Upper lobe of right lung (tissue), 1 donor: ENCODE measurements at regions not wholly inside any gene's neighbourhood (a gene's known extent, or its start where the extent isn't known, plus 50 kb on each side); places are given as distances from the start of the nearest gene placed in this dataset. TPM values are rescaled to one million over a fixed set of nuclear protein-coding genes. Genes with fewer than 3 reads are reported as not detected.

ENCODE experiments used
- ATAC-seq: fragments of 200-7000 bp; cut with Tn5 transposase; one replicate; pipeline ENCODE4 v1.9.1; 2020; ENCODE audit warnings: mild to moderate bottlenecking, moderate library complexity
- DNase-seq: peaks from one replicate; pipeline ENCODE4 v3.0.0-alpha.2; 2020
- H3K27ac ChIP-seq: fragments of 200-600 bp; one replicate; pipeline ENCODE4 v1.8.0; 2022
- H3K27me3 ChIP-seq: fragments of 200-600 bp; one replicate; pipeline ENCODE4 v1.8.0; 2022; ENCODE audit warnings: mild to moderate bottlenecking
- H3K36me3 ChIP-seq: fragments of 200-600 bp; one replicate; pipeline ENCODE4 v1.8.0; 2022
- H3K4me1 ChIP-seq: fragments of 200-600 bp; one replicate; pipeline ENCODE4 v1.8.0; 2022
- H3K4me3 ChIP-seq: fragments of 200-600 bp; one replicate; pipeline ENCODE4 v1.8.0; 2022; ENCODE audit warnings: mild to moderate bottlenecking
- H3K9me3 ChIP-seq: fragments of 200-600 bp; one replicate; pipeline ENCODE4 v1.8.0; 2022
- CTCF ChIP-seq: fragments of 200-600 bp; IDR thresholded peaks from one replicate; pipeline ENCODE4 v1.8.0; 2022; ENCODE audit warnings: antibody characterized with exemption
- intact Hi-C: fragments of 100-400 bp; cut with DNase I; formaldehyde crosslinking; loops from one replicate; pipeline ENCODE4 v1.11.0; 2022
- microRNA-seq: library from miRNA; unstranded; fragments of <30 nt; microRNA quantifications from one replicate; pipeline ENCODE4 v1.2.0, GENCODE V29; 2020; ENCODE audit warnings: borderline microRNAs expressed
- donor health status: DM: no; HTN: yes; CAD: no; lungs with severe emphysema.

- H3K27me3 ChIP-seq: no peaks in the 10 kb centered on the region
- H3K36me3 ChIP-seq: no peaks in the 10 kb centered on the region
- no peaks in the 10 kb centered on the region for H3K4me1 ChIP-seq
- no peak overlapping the region for H3K27ac ChIP-seq
- intact Hi-C loops: no loop called here
- no peak for TF ChIP-seq CTCF
- H3K9me3 ChIP-seq: no peaks in the 10 kb centered on the region
- no peak for DNase-seq
- ATAC-seq: no peak
- H3K4me3 ChIP-seq: no peak overlapping the region
Observed at GRCh38 chr5:7325975-7326913, 69.7 kb upstream of the ADCY2 start.

- TF ChIP-seq CTCF: no peak
- no peaks in the 10 kb centered on the region for H3K4me1 ChIP-seq
- H3K9me3 ChIP-seq: no peaks in the 10 kb centered on the region
- H3K36me3 ChIP-seq: no peaks in the 10 kb centered on the region
- no peaks in the 10 kb centered on the region for H3K27me3 ChIP-seq
- no peak overlapping the region for H3K27ac ChIP-seq
- DNase-seq (no peak), ATAC-seq (no peak)
- no peak overlapping the region for H3K4me3 ChIP-seq
- intact Hi-C loops: no loop called here
Observed at GRCh38 chr5:7329141-7329540, 66.8 kb upstream of the ADCY2 start.

GRCh38 chr5:7329712-7330111, 66.2 kb upstream of the ADCY2 start:
- ATAC-seq (no peak), DNase-seq (no peak)
- Histone ChIP-seq H3K27ac (no peak overlapping the region), H3K27me3 (no peaks in the 10 kb centered on the region), H3K4me1 (no peaks in the 10 kb centered on the region), H3K9me3 (no peaks in the 10 kb centered on the region), H3K4me3 (no peak overlapping the region), H3K36me3 (no peaks in the 10 kb centered on the region)
- no peak for TF ChIP-seq CTCF
- intact Hi-C loops: no loop called here

GRCh38 chr5:7330256-7330655, 65.7 kb upstream of the ADCY2 start:
- ATAC-seq (no peak), DNase-seq (no peak)
- no peaks in the 10 kb centered on the region for H3K9me3 ChIP-seq
- H3K4me1 ChIP-seq: no peaks in the 10 kb centered on the region
- H3K4me3 ChIP-seq: no peak overlapping the region
- intact Hi-C loops: no loop called here
- no peak overlapping the region for H3K27ac ChIP-seq
- no peaks in the 10 kb centered on the region for H3K36me3 ChIP-seq
- TF ChIP-seq CTCF: no peak
- H3K27me3 ChIP-seq: no peaks in the 10 kb centered on the region

GRCh38 chr5:7331131-7331530, 64.8 kb upstream of the ADCY2 start:
- no peaks in the 10 kb centered on the region for H3K4me1 ChIP-seq
- DNase-seq (no peak), ATAC-seq (no peak)
- H3K9me3 ChIP-seq: no peaks in the 10 kb centered on the region
- H3K27ac ChIP-seq: no peak overlapping the region
- intact Hi-C loops: no loop called here
- no peak for TF ChIP-seq CTCF
- H3K27me3 ChIP-seq: no peaks in the 10 kb centered on the region
- no peaks in the 10 kb centered on the region for H3K36me3 ChIP-seq
- H3K4me3 ChIP-seq: no peak overlapping the region

Small RNA genes in the stretch of these regions (microRNA-seq; reads per million reads assigned to microRNA genes)
- not detected for gene MIR4278
